ENCODE measurements at regions not wholly inside any gene's neighbourhood (a gene's known extent, or its start where the extent isn't known, plus 50 kb on each side); places are given as distances from the start of the nearest gene placed in this dataset.

- ChIA-PET CTCF (no interaction called here), POLR2A (no interaction called here)
- no peak overlapping the region for H3K27ac ChIP-seq
- H3K4me2 ChIP-seq: no peak overlapping the region
- DNase-seq (ENCODE audit: low read depth in 1 of 2, low spot score in 1 of 2) (no peak), FAIRE-seq (no peak), ATAC-seq (no peak)
- H3K4me3 ChIP-seq: no peak overlapping the region
- no peaks in the 10 kb centered on the region for H3K4me1 ChIP-seq
- no peaks in the 10 kb centered on the region for H3K9me3 ChIP-seq
- TF ChIP-seq EP300 (IDR thresholded peaks at IDR 0.05): no peak
- no peak for TF ChIP-seq ESRRA (IDR thresholded peaks at IDR 0.05; ENCODE audit: borderline replicate concordance, low read length)
- TF ChIP-seq REST (IDR thresholded peaks at IDR 0.05): no peak
- no peak for TF ChIP-seq NPAS2 (CRISPR knock-in tag; IDR thresholded peaks at IDR 0.05; ENCODE audit: borderline replicate concordance)
- TF ChIP-seq CBX8 (IDR thresholded peaks at IDR 0.05): no peak
- no peak for TF ChIP-seq RCOR1 (IDR thresholded peaks at IDR 0.05; ENCODE audit: low read depth, low read length)
- no peak for TF ChIP-seq HMGXB4 (CRISPR knock-in tag; IDR thresholded peaks at IDR 0.05; ENCODE audit: borderline replicate concordance)
- TF ChIP-seq JUN (IDR thresholded peaks at IDR 0.05): no peak
- no peak for TF ChIP-seq CHD2 (IDR thresholded peaks at IDR 0.05; ENCODE audit: low read length, partially characterized antibody)
- TF ChIP-seq POLR2AphosphoS2 (conservative IDR thresholded peaks at IDR 0.05; ENCODE audit: low read length): no peak
- TF ChIP-seq ATOH8 (CRISPR knock-in tag; IDR thresholded peaks at IDR 0.05; ENCODE audit: low read depth): no peak
- TF ChIP-seq HEYL (CRISPR knock-in tag; IDR thresholded peaks at IDR 0.05): no peak
- TF ChIP-seq HDAC2 (IDR thresholded peaks at IDR 0.05): no peak
- TF ChIP-seq POLR2A (IDR thresholded peaks at IDR 0.05; ENCODE audit: low read length): no peak
- no peak for TF ChIP-seq EHMT2 (IDR thresholded peaks at IDR 0.05; ENCODE audit: low read depth)
- no peak for TF ChIP-seq RFX5 (IDR thresholded peaks at IDR 0.05)
- no peak for TF ChIP-seq ELK1 (IDR thresholded peaks at IDR 0.05; ENCODE audit: low read depth, low read length)
- TF ChIP-seq ZFP36 (IDR thresholded peaks at IDR 0.05; ENCODE audit: borderline replicate concordance, partially characterized antibody): no peak
- no peak for TF ChIP-seq PBX3 (IDR thresholded peaks at IDR 0.05)
- no peak for TF ChIP-seq JUNB (IDR thresholded peaks at IDR 0.05)
- 39% methylated on average over 2 of the region's 2 CpGs for WGBS (ENCODE audit: missing lambda C conversion rate)
These were observed 751.0 kb downstream of the VGLL3 start for GRCh38 chr3:86239946-86240345.

Data from A549 (cell line).